CD4-positive, alpha-beta memory T cell (primary cell): ENCODE measurements at regions not wholly inside any gene's neighbourhood (a gene's known extent, or its start where the extent isn't known, plus 50 kb on each side); places are given as distances from the start of the nearest gene placed in this dataset.
A peak's percentile ranks its signal among the peaks of the same experiment; 100 is the strongest.

Experiments
- CTCF ChIA-PET: fragments of 350-600 bp; sonication (Branson Sonifier 250); formaldehyde crosslinking; loops from one replicate; lab custom pipeline; 2021; ENCODE audit warnings: inconsistent platforms; ENCODE audit not compliant: partially characterized antibody; lab: Charles Lee
- POLR2A ChIA-PET: fragments of 350-600 bp; sonication (Branson Sonifier 250); formaldehyde crosslinking; loops from one replicate; lab custom pipeline; 2021; ENCODE audit not compliant: partially characterized antibody; lab: Charles Lee
- DNase-seq, 5 donors: peaks; one replicate each; pipeline versions ENCODE4 v3.0.0 to v3.0.0-alpha.2; 2020 to 2022; ENCODE audit warnings: mixed read lengths in 1 of 5
- H3K27ac ChIP-seq: one replicate; pipeline ENCODE4 v1.7.0; 2013; ENCODE audit warnings: low read depth, low read length
- H3K27me3 ChIP-seq: 2 replicates; pipeline ENCODE4 v1.7.0; 2013; ENCODE audit warnings: mild to moderate bottlenecking, low read length, moderate library complexity; ENCODE audit not compliant: insufficient read depth
- H3K36me3 ChIP-seq: 2 replicates; pipeline ENCODE4 v1.7.0; 2013; ENCODE audit warnings: mild to moderate bottlenecking, low read length, moderate library complexity; ENCODE audit not compliant: insufficient read depth
- H3K4me1 ChIP-seq: 2 replicates; pipeline ENCODE4 v1.7.0; 2013; ENCODE audit warnings: mild to moderate bottlenecking, low read length, moderate library complexity; ENCODE audit not compliant: insufficient read depth
- H3K4me3 ChIP-seq, 2 donors: one replicate each; pipeline ENCODE4 v1.7.0; 2013; ENCODE audit warnings: low read length in 2 of 2, mild to moderate bottlenecking in 1 of 2
- H3K9me3 ChIP-seq, 2 donors: one replicate each; pipeline ENCODE4 v1.7.0; 2013; ENCODE audit warnings: low read length in 2 of 2, control low read depth in 1 of 2; ENCODE audit not compliant: control insufficient read depth in 1 of 2
- H3K27ac Mint-ChIP-seq, 7 donors: one replicate each; pipeline ENCODE4 v1.8.0; 2020 to 2021; ENCODE audit warnings: mixed read lengths in 7 of 7, mild to moderate bottlenecking in 6 of 7, inconsistent platforms in 3 of 7, moderate library complexity in 3 of 7
- H3K27me3 Mint-ChIP-seq, 2 donors: one replicate each; pipeline ENCODE4 v1.8.0; 2020 to 2021; ENCODE audit warnings: mixed read lengths in 2 of 2
- H3K36me3 Mint-ChIP-seq, 2 donors: one replicate each; pipeline ENCODE4 v1.8.0; 2020 to 2021; ENCODE audit warnings: mixed read lengths in 2 of 2, inconsistent platforms in 1 of 2, mild to moderate bottlenecking in 1 of 2
- H3K4me1 Mint-ChIP-seq, 4 donors: one replicate each; pipeline ENCODE4 v1.8.0; 2020 to 2021; ENCODE audit warnings: mixed read lengths in 4 of 4, mild to moderate bottlenecking in 1 of 4
- H3K4me3 Mint-ChIP-seq, 8 donors: one replicate each; pipeline ENCODE4 v1.8.0; 2020 to 2021; ENCODE audit warnings: mixed read lengths in 8 of 8, mild to moderate bottlenecking in 7 of 8, moderate library complexity in 6 of 8, inconsistent platforms in 3 of 8
- H3K9me3 Mint-ChIP-seq, 8 donors: one replicate each; pipeline ENCODE4 v1.8.0; 2020 to 2021; ENCODE audit warnings: mixed read lengths in 8 of 8, mild to moderate bottlenecking in 5 of 8, inconsistent platforms in 3 of 8, moderate library complexity in 1 of 8
- intact Hi-C: fragments of 100-400 bp; cut with micrococcal nuclease; formaldehyde crosslinking; loops from one replicate; pipeline ENCODE4 v1.15.1; 2023

DNA sequence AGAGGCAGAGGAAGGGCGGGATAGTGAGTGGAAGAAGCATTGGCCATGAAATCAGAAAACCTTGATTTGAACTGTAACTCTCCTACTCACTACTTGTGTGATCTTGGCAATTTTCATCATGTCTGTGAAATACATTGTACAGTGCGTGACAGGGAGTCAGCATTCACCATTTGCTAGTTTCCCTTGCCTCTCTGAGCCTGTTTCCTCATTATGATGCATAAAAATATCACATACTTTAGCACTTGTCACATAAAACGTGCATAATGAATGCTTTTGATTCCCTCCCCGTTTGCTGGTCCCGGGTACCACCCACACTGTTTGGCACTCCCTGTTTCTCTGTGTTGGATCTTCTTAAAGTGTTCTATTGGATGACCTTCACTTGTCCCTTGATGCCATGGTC is 101.1 kb upstream of the FRMD6 start:
- Histone ChIP-seq H3K4me3 (no peak overlapping the region), H3K27ac (no peak overlapping the region), H3K27me3 (no peaks in the 10 kb centered on the region), H3K36me3 (no peaks in the 10 kb centered on the region), H3K9me3 (no peaks in the 10 kb centered on the region), H3K4me1 (no peaks in the 10 kb centered on the region)
- Mint-ChIP-seq H3K27me3 (peaks cover 5 to 24% of the 10 kb centered on the region in 2 donors), H3K4me1 (no peaks in the 10 kb centered on the region), H3K27ac (no peak overlapping the region), H3K9me3 (peaks cover 0 to 2% (median 0%) of the 10 kb centered on the region in 8 donors), H3K4me3 (no peak overlapping the region), H3K36me3 (no peaks in the 10 kb centered on the region)
- CTCF ChIA-PET = no interaction called here
- POLR2A ChIA-PET = no interaction called here
- intact Hi-C loops = no loop called here
- no peak for DNase-seq

DNA sequence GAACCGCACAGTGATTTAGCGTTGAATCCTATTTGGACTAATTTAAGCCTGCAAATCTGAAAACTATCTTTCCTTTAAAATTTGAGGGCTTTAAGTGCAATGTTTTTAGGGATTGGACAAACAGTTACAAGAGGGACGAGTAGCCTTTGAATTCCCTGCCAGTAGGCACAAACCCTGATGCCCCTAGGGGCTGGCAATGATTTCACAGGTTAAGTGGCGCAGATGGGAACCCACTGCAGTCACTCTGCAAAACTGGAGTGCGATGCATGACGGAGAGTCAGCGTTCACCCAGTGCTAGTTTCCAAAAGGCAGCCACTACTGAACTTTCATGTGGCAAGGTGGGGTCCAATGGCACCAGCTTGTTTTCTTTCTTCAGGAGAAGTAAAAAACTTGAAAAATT is 99.4 kb upstream of the FRMD6 start:
- ChIA-PET CTCF (no interaction called here), POLR2A (no interaction called here)
- Mint-ChIP-seq H3K27me3 (peaks cover 4 to 17% of the 10 kb centered on the region in 2 donors), H3K27ac (no peak overlapping the region), H3K9me3 (peaks cover 0 to 2% (median 0%) of the 10 kb centered on the region in 8 donors), H3K36me3 (no peaks in the 10 kb centered on the region), H3K4me1 (no peaks in the 10 kb centered on the region), H3K4me3 (no peak overlapping the region)
- no peak overlapping the region for H3K27ac ChIP-seq
- H3K36me3 ChIP-seq = no peaks in the 10 kb centered on the region
- no peak overlapping the region for H3K4me3 ChIP-seq
- H3K27me3 ChIP-seq = no peaks in the 10 kb centered on the region
- DNase-seq = no peak
- H3K9me3 ChIP-seq = no peaks in the 10 kb centered on the region
- no peaks in the 10 kb centered on the region for H3K4me1 ChIP-seq
- intact Hi-C loops = no loop called here

DNA sequence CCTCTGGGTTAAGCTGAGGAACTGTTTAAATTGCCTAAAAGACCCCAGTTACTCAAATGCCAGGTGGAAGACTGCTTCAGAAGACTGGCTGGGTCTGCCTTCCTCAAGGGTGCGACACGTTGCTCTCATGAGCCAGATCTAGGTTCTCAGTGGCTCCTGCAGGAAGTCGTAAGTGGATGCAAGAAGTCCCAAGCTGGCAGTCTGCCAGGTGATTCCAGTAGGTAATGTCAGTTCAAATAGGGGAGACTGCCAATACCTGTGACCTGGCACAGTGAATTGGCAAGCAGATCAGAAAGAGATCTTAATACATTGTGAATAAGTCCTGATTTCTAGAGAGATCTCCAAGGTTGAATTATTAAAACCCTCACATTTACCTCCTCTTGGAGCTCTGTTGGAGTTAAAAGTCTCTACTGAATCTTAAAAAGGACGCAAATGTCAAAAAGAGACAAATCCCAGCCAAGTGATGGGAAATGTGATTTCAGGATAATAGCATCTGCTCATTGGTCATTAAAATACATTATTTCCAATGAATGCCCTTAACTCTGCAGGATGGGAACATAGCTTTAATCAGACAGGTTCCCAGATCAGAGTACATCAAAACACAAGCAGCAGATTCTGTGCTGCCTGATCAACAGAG is 98.8 kb upstream of the FRMD6 start:
- no peak overlapping the region for H3K27ac ChIP-seq
- Mint-ChIP-seq H3K36me3 (no peaks in the 10 kb centered on the region), H3K27me3 (peaks cover 5 to 15% of the 10 kb centered on the region in 2 donors), H3K9me3 (peaks cover 0 to 2% (median 0%) of the 10 kb centered on the region in 8 donors), H3K4me1 (no peaks in the 10 kb centered on the region), H3K27ac (no peak overlapping the region), H3K4me3 (no peak overlapping the region)
- no peaks in the 10 kb centered on the region for H3K27me3 ChIP-seq
- H3K4me1 ChIP-seq = no peaks in the 10 kb centered on the region
- intact Hi-C loops = no loop called here
- no peaks in the 10 kb centered on the region for H3K36me3 ChIP-seq
- ChIA-PET POLR2A (no interaction called here), CTCF (no interaction called here)
- H3K9me3 ChIP-seq = no peaks in the 10 kb centered on the region
- no peak for DNase-seq
- no peak overlapping the region for H3K4me3 ChIP-seq

DNA sequence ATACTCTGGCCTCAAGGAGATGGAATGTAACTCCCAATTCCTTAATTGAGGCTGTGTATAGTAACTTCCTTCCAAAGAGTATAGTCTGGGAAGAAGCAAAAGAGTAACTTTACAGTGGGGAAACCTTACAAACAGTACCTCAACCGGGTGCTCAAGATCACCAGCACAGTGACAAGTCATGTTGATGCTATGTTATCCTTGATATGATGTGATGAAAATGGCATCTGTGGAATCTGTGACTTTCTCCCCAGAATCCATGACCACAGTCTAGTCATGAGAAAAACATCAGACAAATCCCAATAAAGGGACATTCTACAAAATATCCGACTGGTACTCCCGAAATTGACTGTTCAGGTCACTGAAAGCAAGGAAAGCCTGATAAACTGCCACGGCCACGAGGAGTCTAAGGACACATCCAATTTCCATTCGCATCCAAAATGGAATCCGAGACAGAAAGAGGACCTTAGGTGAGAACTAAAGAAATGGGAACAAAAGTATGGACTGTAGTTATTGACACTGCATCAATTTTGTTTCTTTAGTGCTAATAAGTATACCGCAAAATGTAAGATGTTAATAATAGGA is 97.3 kb upstream of the FRMD6 start:
- H3K27ac Mint-ChIP-seq = no peak overlapping the region
- POLR2A ChIA-PET = no interaction called here
- no peak overlapping the region for H3K4me3 Mint-ChIP-seq
- no peaks in the 10 kb centered on the region for H3K36me3 Mint-ChIP-seq
- no peaks in the 10 kb centered on the region for H3K4me1 Mint-ChIP-seq
- no peaks in the 10 kb centered on the region for H3K9me3 Mint-ChIP-seq
- Histone ChIP-seq H3K4me1 (no peaks in the 10 kb centered on the region), H3K27ac (no peak overlapping the region), H3K9me3 (no peaks in the 10 kb centered on the region), H3K27me3 (no peaks in the 10 kb centered on the region), H3K4me3 (no peak overlapping the region), H3K36me3 (no peaks in the 10 kb centered on the region)
- CTCF ChIA-PET = no interaction called here
- intact Hi-C loops = no loop called here
- peaks cover 2 to 12% of the 10 kb centered on the region in 2 donors for H3K27me3 Mint-ChIP-seq
- DNase-seq = no peak

DNA sequence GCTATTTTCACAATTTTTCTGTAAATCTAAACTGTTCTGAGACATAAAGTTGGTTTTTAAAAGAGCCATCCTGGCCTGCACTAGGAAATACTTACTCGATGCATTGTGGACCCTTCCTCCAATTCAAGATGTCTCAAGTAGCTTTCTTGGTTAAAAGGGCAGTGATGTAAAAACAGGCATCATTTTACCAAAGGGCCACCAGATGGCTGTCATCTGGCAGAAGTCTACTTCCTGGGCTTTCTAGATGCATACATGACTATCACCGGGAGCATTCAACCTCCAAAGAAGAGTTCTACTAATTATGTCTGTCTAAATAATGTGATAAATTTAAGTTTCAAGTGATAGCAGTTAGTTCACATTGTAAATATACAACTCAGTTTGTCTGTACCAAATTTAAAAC is 96.8 kb upstream of the FRMD6 start:
- no peaks in the 10 kb centered on the region for H3K9me3 Mint-ChIP-seq
- H3K27ac Mint-ChIP-seq = no peak overlapping the region
- peaks cover 2 to 12% of the 10 kb centered on the region in 2 donors for H3K27me3 Mint-ChIP-seq
- H3K9me3 ChIP-seq = no peaks in the 10 kb centered on the region
- no peaks in the 10 kb centered on the region for H3K27me3 ChIP-seq
- H3K36me3 Mint-ChIP-seq = no peaks in the 10 kb centered on the region
- no peak overlapping the region for H3K27ac ChIP-seq
- H3K4me3 Mint-ChIP-seq = no peak overlapping the region
- no peaks in the 10 kb centered on the region for H3K4me1 ChIP-seq
- CTCF ChIA-PET = interaction anchor here (0.7 kb wide), 1 partner anchor 274 kb away, joined by 3 read pairs; no protein-coding TSS in a partner anchor
- intact Hi-C loops = loop anchor here (1.0 kb wide), 1 partner anchor 225 kb away; no protein-coding TSS in a partner anchor
- peak in 1 of 5 donors; percentile 16 for DNase-seq
- H3K4me1 Mint-ChIP-seq = no peaks in the 10 kb centered on the region
- no peak overlapping the region for H3K4me3 ChIP-seq
- no peaks in the 10 kb centered on the region for H3K36me3 ChIP-seq
- POLR2A ChIA-PET = no interaction called here

DNA sequence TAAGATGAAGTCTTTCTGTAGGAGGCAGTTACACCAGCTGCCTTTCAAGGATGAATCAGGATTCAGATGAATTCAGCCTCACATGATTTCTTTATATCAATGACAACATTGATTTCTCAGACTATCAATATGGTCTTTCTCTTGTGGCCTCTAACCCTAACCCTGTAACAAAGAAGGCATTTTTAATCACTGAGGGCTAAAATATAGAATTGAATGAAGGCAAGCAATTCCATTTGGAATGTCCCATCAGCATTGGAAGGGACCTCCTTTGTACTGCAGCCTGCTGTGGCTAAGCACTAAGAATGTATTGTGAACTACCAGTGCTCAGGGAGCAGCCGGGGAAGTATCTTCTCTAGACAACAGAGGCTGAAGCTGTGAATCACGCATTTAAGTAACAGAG is 90.6 kb upstream of the FRMD6 start:
- Mint-ChIP-seq H3K4me1 (peaks cover 0 to 2% (median 0%) of the 10 kb centered on the region in 4 donors), H3K4me3 (no peak overlapping the region), H3K36me3 (no peaks in the 10 kb centered on the region), H3K9me3 (no peaks in the 10 kb centered on the region), H3K27me3 (peaks cover 4 to 9% of the 10 kb centered on the region in 2 donors), H3K27ac (no peak overlapping the region)
- ChIA-PET CTCF (no interaction called here), POLR2A (no interaction called here)
- Histone ChIP-seq H3K27ac (no peak overlapping the region), H3K9me3 (no peaks in the 10 kb centered on the region), H3K27me3 (no peaks in the 10 kb centered on the region), H3K36me3 (no peaks in the 10 kb centered on the region), H3K4me3 (no peak overlapping the region), H3K4me1 (no peaks in the 10 kb centered on the region)
- no peak for DNase-seq
- intact Hi-C loops = no loop called here

DNA sequence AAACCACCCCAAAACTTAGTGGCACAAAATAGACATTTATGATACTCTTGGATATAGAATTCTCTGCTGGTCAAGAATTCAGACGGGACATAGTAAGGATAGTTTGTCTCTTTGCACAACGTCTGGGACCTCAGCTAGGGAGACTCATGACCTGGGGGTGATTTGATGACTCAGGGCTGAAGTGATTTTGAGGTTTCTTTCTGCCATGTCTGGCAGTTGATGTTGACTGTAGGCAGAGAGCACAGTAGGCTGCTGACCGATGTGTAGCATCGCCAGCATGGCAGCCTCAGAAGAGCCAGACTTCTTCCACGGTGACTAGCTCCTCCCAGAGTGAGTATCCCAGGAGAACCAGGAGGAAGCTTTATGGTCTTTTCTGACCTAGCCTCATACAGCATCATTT is 88.9 kb upstream of the FRMD6 start:
- Histone ChIP-seq H3K27ac (no peak overlapping the region), H3K36me3 (no peaks in the 10 kb centered on the region), H3K4me3 (no peak overlapping the region), H3K9me3 (no peaks in the 10 kb centered on the region), H3K27me3 (no peaks in the 10 kb centered on the region), H3K4me1 (peaks cover 8% of the 10 kb centered on the region)
- no peak for DNase-seq
- CTCF ChIA-PET = no interaction called here
- peaks cover 4 to 7% of the 10 kb centered on the region in 2 donors for H3K27me3 Mint-ChIP-seq
- H3K4me1 Mint-ChIP-seq = peaks cover 4 to 13% (median 10%) of the 10 kb centered on the region in 4 donors
- H3K9me3 Mint-ChIP-seq = no peaks in the 10 kb centered on the region
- intact Hi-C loops = no loop called here
- H3K27ac Mint-ChIP-seq = no peak overlapping the region
- H3K36me3 Mint-ChIP-seq = no peaks in the 10 kb centered on the region
- POLR2A ChIA-PET = no interaction called here
- no peak overlapping the region for H3K4me3 Mint-ChIP-seq
